ENCODE measurements at regions not wholly inside any gene's neighbourhood (a gene's known extent, or its start where the extent isn't known, plus 50 kb on each side); places are given as distances from the start of the nearest gene placed in this dataset.

- TF ChIP-seq YY1 (IDR thresholded peaks at IDR 0.05; ENCODE audit: insufficient read depth, insufficient read length), result no peak
- TF ChIP-seq SUZ12 (IDR thresholded peaks at IDR 0.05; ENCODE audit: extremely low read depth, insufficient read depth, insufficient read length), result no peak
Measured at GRCh38 chr2:47249931-47250330, 73.6 kb upstream of the CALM2 start.
